GM21367 (cell line): ENCODE measurements at regions not wholly inside any gene's neighbourhood (a gene's known extent, or its start where the extent isn't known, plus 50 kb on each side); places are given as distances from the start of the nearest gene placed in this dataset.

ENCODE experiments used
- ATAC-seq: cut with Tn5 transposase; IDR thresholded peaks from one replicate; pipeline ENCODE4 v1.9.1; 2021; ENCODE audit not compliant: unreplicated experiment

DNA sequence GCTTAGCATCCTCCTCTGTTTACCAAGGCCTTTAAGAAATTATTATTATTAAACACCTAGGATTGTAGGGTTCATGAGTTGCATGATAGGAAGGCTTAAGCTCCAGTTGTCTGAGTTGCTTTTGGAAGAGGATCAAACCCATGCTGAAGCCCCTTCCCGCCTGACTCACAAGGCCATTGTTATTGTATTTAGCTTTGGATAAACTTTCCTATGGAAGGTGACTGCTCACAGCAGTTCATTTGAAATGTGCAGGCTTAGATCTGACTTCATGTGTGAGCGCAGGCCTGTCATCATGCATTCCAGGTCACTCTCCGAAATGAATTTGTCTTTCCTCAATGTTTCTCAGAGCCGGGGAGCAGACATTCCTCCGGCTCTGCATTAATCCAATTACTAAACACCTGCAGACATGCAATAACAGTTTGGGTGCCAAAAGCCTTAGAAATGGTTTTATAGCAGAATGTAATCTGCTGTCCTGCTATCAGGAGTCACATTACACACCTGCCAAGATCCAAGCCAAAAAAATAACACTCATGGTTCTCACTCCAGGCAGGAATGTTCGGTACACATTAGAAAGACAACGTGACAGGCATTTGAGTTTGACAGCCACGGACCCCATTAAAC is 119.9 kb downstream of the OSR1 start:
- no peak for ATAC-seq

- ATAC-seq: no peak
Observed at GRCh38 chr2:19235308-19235707, 123.1 kb downstream of the OSR1 start.

- no peak for ATAC-seq
Observed at GRCh38 chr2:19232312-19232711, 126.1 kb downstream of the OSR1 start.

- no peak for ATAC-seq
Observed at GRCh38 chr2:19231625-19232024, 126.8 kb downstream of the OSR1 start.

- no peak for ATAC-seq
Observed at GRCh38 chr2:19230626-19231025, 127.8 kb downstream of the OSR1 start.

DNA sequence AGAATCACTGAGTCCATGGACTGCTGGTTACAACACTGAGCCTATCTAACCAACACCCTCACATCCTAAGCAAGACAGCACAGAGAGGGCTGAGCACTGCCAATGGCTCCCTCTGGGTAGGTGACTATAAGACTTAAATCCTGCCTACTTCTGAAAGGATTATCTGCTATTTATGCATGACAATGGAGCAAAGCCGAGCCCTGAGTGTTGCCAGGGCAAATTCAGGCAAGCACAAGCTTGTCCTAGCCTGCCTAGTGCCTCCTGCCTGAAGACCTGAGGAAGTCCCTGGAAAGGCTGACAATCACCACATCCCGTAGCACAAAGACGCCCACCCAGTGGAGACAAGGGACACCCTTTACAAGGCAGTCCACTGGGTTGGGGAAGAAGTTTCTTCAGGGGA is 129.7 kb downstream of the OSR1 start:
- no peak for ATAC-seq

DNA sequence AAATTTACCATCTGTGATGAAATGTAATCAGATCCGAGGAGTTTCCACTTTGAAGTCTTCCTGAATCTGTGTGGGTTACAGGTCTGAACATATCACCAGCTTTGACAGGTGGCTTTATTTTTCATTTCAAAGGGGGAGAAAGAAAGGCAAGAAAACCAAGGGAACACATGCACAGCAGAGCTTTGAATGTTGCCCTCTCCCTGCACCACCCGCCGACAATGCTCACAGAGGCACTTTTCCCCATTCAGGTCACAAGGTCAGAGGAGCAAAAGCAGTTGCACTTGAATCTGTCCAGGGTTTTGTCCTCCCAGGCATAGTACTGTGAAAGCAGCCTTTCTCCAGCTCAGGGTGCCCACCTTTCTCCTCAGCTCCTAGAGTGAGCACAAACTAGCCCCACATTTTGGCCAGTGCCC is 130.2 kb downstream of the OSR1 start:
- ATAC-seq: no peak

- ATAC-seq: no peak
Observed at GRCh38 chr2:19226871-19227270, 131.6 kb downstream of the OSR1 start.

DNA sequence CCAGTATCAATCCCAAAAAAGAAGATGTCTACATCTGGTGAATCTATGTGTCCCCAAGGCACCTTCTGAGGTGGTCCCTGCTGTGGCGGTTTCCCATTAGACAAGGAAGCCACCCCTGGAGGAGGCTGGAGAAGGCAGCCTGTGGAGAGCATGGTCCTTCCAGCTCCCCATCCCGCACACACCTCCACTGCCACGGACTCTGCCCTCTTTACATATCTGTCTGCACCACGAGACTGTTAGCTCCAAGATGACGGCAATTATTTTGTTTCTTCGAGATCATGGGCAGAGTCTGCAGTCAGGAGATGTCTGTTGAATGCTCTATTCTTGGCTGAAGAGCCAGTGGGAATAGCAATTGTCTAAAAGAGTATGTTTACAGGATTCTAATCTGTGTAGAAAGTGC is 132.0 kb downstream of the OSR1 start:
- ATAC-seq: no peak

- ATAC-seq: no peak
Observed at GRCh38 chr2:19225931-19226330, 132.5 kb downstream of the OSR1 start.

DNA sequence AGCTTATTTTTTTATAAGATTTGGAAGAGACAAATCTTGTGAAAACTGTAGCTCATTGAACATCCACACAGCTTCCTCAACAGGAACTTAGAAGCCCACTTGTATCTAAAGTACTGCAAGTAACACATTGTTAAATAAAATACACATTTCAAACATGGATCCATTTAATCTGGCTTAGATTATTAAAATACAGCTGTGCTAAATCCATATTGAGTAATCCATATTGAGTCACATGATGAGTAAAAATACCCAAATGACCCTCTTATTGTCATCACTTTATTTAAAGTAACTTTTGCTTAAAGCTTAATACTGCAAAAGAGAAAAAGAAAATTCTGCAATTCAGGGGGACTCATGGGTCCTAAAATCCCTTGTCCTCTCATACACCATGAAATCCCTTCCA is 133.3 kb downstream of the OSR1 start:
- ATAC-seq: no peak

DNA sequence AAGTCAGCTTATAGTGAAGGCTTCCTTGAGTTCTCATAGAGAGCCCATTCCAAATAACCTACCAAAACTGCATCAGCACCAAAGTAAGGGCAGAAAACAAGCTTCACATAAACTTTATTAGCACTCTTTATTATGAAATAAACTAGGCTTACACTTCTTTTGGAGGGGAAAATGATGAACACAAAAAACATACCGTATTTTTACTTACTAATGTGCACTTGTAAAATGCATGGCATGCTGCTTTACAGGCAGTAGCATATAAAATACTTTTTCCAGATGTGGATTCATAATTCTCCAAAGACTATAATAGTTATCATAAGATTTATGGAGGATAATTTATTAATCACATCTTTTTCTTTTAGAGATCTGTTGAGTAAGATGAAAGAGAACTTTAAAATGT is 133.9 kb downstream of the OSR1 start:
- no peak for ATAC-seq

GRCh38 chr2:19224011-19224410 is 134.4 kb downstream of the OSR1 start:
- ATAC-seq: no peak

DNA sequence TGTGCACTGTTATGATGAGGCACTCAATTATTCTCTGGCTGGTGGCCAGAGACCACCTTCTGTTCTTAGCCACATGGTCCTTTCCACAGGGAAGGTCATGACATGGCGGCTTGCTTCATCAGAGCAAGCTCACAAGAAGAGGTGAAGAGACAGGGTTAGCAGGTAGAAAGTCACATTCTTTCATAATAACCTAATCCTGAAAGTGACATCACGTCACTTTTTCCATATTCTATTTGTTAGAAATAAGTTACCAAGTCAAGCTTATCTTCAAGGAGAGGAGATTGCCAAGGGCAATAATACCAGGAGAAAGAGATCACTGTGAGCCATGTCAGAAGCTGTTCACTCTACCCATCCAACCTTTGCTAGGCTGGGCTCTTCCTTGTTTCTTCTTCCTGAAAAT is 139.4 kb downstream of the OSR1 start:
- ATAC-seq: no peak

GRCh38 chr2:19218166-19218565 is 140.3 kb downstream of the OSR1 start:
- ATAC-seq: no peak

DNA sequence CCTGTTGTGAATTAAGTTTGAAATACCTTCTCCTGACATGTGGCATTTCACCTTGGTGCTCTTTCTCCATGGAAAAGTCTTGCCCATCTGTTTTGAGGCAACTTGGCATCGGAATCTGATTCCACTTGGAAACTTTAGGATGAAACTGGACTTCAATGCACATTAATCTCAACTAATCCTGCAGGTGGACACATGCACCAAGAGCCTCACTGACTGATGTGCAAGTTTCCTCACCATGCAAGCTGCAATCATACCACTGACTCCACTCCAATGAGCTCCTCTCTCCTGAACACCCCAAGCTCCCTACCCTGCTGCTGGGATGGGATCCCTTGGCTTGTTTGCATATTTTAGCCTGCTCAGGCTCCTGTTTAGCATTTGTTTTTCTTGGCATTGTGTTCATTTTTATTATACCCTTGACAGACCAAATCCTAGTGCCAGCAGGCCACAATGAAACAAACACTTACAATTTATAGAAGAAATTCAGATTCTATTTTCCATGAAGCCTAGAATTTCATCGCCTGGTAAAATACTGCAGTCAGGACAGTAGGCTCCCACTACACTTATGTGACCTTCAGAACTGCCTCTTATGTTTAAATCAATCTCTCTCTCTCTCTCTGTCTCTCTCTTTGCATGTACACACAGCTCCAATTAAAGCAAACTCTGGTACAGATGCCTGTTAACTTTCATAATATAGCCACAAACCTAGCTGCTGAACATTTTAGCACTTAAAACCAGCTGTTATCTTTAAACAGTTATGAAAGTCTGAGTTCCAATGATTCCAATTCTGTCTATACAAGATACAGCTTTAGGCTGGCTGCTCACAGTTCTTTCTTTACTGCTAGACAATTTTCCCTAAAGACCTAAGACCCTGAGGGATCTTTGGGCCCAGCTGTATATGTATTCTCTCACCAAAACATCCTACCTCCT is 141.5 kb downstream of the OSR1 start:
- no peak for ATAC-seq

GRCh38 chr2:19216238-19216637 is 142.2 kb downstream of the OSR1 start:
- no peak for ATAC-seq

DNA sequence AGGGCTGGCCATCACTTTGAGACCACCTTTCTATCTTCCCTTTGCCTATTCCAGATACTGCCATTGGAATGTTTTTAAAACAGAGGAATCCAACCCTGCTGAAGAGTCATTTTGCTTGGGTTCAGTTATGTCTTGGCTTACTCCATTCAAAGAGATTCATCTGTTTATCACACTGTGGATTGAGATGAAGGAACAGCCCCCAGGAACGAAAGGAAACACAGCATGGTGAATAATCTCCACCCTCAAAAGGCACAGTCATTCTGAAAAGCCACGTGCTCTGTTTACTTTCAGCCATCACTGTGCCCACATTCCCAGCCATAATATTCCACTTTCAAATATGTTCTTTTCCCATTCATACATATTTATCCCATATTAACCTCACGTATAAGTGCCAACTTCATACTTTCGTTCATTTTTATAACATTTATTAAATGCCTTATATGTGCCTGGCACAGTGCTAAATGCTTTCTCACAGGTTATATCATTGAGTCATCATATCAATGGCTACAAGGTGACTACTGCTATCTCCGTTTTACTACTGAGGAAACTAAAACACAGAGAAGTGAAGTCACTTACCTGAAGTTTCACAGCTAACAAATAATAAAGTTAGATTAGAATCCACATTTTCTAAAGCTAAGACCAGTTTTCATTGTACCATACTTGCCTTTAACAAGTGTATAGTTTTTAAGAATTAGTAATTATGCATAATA is 143.6 kb downstream of the OSR1 start:
- ATAC-seq: no peak

GRCh38 chr2:19209575-19210341 is 148.7 kb downstream of the OSR1 start:
- no peak for ATAC-seq

- ATAC-seq: no peak
Observed at GRCh38 chr2:19208479-19209199, 149.8 kb downstream of the OSR1 start.
